ENCODE measurements at regions not wholly inside any gene's neighbourhood (a gene's known extent, or its start where the extent isn't known, plus 50 kb on each side); places are given as distances from the start of the nearest gene placed in this dataset.

GRCh38 chr1:181170194-181170593 is 81.7 kb downstream of the IER5 start:
- Histone ChIP-seq H3K4me1 (no peaks in the 10 kb centered on the region), H3K36me3 (no peaks in the 10 kb centered on the region), H3K27ac (no peak overlapping the region), H3K9me3 (no peaks in the 10 kb centered on the region), H3K27me3 (no peaks in the 10 kb centered on the region), H3K4me3 (no peak overlapping the region)
- intact Hi-C loops (cut with DNase I; ENCODE audit: low total_unique reads): no loop called here
- no peak for DNase-seq
- no peak for TF ChIP-seq POLR2A (IDR thresholded peaks at IDR 0.05)
- TF ChIP-seq CTCF (IDR thresholded peaks at IDR 0.05): no peak

DNA sequence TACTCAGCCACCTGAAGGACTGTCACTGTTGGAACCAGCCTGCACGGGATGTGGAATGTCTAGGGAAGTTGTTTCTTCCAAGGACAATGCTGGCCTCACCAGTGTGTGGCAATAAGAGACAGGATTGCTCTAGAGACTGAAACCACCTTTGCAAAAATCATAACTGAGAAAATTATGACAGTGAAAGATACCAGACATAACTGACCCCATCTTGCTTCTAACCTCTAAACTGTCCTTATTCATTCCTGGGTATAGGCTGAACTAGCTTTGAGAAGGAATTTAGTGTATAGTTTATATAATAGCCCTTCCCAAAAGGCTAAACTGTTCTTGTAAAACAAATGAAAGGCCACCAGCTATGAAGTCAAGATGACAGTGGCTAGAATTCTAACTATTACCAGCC is 83.6 kb downstream of the IER5 start:
- Histone ChIP-seq H3K27ac (no peak overlapping the region), H3K27me3 (no peaks in the 10 kb centered on the region), H3K9me3 (no peaks in the 10 kb centered on the region), H3K4me1 (no peaks in the 10 kb centered on the region), H3K36me3 (no peaks in the 10 kb centered on the region), H3K4me3 (no peak overlapping the region)
- TF ChIP-seq POLR2A (IDR thresholded peaks at IDR 0.05) (no peak), CTCF (IDR thresholded peaks at IDR 0.05) (no peak)
- DNase-seq: no peak
- intact Hi-C loops (cut with DNase I; ENCODE audit: low total_unique reads): no loop called here

GRCh38 chr1:181173761-181174447 is 85.4 kb downstream of the IER5 start:
- DNase-seq: no peak
- Histone ChIP-seq H3K9me3 (no peaks in the 10 kb centered on the region), H3K27ac (no peak overlapping the region), H3K4me1 (no peaks in the 10 kb centered on the region), H3K4me3 (no peak overlapping the region), H3K27me3 (no peaks in the 10 kb centered on the region), H3K36me3 (no peaks in the 10 kb centered on the region)
- no peak for TF ChIP-seq POLR2A (IDR thresholded peaks at IDR 0.05)
- TF ChIP-seq CTCF (IDR thresholded peaks at IDR 0.05): no peak
- intact Hi-C loops (cut with DNase I; ENCODE audit: low total_unique reads): no loop called here

- H3K27ac ChIP-seq: no peak overlapping the region
- no peak for DNase-seq
- no peaks in the 10 kb centered on the region for H3K36me3 ChIP-seq
- intact Hi-C loops (cut with DNase I; ENCODE audit: low total_unique reads): no loop called here
- no peaks in the 10 kb centered on the region for H3K9me3 ChIP-seq
- TF ChIP-seq CTCF (IDR thresholded peaks at IDR 0.05) (no peak), POLR2A (IDR thresholded peaks at IDR 0.05) (no peak)
- H3K4me1 ChIP-seq: no peaks in the 10 kb centered on the region
- no peaks in the 10 kb centered on the region for H3K27me3 ChIP-seq
- H3K4me3 ChIP-seq: no peak overlapping the region
These were observed 86.4 kb downstream of the IER5 start for GRCh38 chr1:181174861-181175260.

DNA sequence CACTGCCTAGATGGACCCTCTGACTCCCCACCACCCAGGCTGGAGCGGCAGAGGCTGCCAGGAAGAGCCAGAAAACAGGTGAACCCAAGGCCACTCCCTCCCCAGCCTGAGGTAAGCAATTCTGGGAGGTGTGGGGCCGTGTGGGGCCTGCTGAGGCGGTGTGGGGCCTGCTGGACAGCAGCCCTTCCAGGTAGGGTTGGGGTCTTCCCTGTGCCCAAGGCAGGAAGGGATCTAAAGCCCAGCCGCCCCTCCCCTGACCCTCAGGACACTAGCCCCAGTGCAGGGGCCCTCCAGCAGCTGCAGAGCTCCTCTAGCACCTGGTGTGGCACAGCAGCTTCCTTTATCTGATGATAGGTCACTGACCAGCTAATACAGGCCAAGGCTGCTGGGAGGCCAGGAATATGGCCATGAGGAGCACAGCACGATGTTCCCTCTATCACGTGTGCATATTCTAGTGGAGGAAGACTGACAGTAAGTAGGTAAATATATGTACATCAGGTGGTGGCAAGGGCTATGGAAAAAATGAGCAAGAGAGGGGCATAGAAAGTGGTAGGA is 86.9 kb downstream of the IER5 start:
- TF ChIP-seq POLR2A (IDR thresholded peaks at IDR 0.05) (no peak), CTCF (IDR thresholded peaks at IDR 0.05) (no peak)
- Histone ChIP-seq H3K27me3 (no peaks in the 10 kb centered on the region), H3K9me3 (no peaks in the 10 kb centered on the region), H3K36me3 (no peaks in the 10 kb centered on the region), H3K4me3 (no peak overlapping the region), H3K4me1 (no peaks in the 10 kb centered on the region), H3K27ac (no peak overlapping the region)
- intact Hi-C loops (cut with DNase I; ENCODE audit: low total_unique reads): no loop called here
- DNase-seq: no peak
